Lower lobe of right lung (tissue), 2 donors: ENCODE measurements at regions not wholly inside any gene's neighbourhood (a gene's known extent, or its start where the extent isn't known, plus 50 kb on each side); places are given as distances from the start of the nearest gene placed in this dataset.

Source experiments
- ATAC-seq, 2 donors: fragments of 200-7000 bp; cut with Tn5 transposase; one replicate each; pipeline ENCODE4 v1.9.1; 2020 to 2022; ENCODE audit warnings: mild to moderate bottlenecking in 2 of 2, moderate library complexity in 2 of 2
- DNase-seq: peaks from one replicate; pipeline ENCODE4 v3.0.0-alpha.2; 2020
- H3K27ac ChIP-seq: fragments of 200-600 bp; one replicate; pipeline ENCODE4 v1.8.0; 2022
- H3K27me3 ChIP-seq: fragments of 200-600 bp; one replicate; pipeline ENCODE4 v1.8.0; 2022; ENCODE audit warnings: low read depth
- H3K36me3 ChIP-seq: fragments of 200-600 bp; one replicate; pipeline ENCODE4 v1.8.0; 2022; ENCODE audit warnings: mild to moderate bottlenecking
- H3K4me1 ChIP-seq: fragments of 200-600 bp; one replicate; pipeline ENCODE4 v1.8.0; 2022
- H3K4me3 ChIP-seq: fragments of 200-600 bp; one replicate; pipeline ENCODE4 v1.8.0; 2022; ENCODE audit warnings: mild to moderate bottlenecking
- H3K9me3 ChIP-seq: fragments of 200-600 bp; one replicate; pipeline ENCODE4 v1.8.0; 2022
- CTCF ChIP-seq: fragments of 200-600 bp; IDR thresholded peaks from one replicate; pipeline ENCODE4 v1.8.0; 2022; ENCODE audit warnings: antibody characterized with exemption, mild to moderate bottlenecking
- intact Hi-C: fragments of 100-400 bp; cut with DNase I; formaldehyde crosslinking; loops from one replicate; pipeline ENCODE4 v1.11.0; 2022
- donor health status: DM: no; HTN: yes; CAD: no; lungs with severe emphysema.

DNA sequence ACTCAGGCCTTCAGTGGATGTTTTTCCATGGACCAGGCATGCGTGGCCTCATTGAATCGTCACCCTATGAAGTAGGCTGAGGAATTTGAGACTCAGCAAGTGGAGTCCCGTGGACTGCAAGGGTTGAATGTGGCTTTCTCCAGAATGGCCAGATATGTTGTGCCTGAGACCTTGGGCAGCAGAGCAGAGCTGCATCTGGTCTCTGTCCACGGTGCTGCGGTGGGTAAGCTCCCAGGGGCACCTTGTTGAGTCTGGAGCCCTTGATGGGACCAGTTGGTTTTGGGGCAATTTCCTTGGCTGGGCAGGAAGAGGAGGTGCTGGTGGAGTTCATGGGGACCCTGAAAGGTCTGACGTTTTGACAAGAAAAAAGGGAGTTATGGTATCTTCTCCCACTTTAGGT is 368.1 kb upstream of the EEF2KMT start:
- Histone ChIP-seq H3K4me1 (no peaks in the 10 kb centered on the region), H3K36me3 (no peaks in the 10 kb centered on the region), H3K27ac (no peak overlapping the region), H3K9me3 (no peaks in the 10 kb centered on the region), H3K27me3 (no peaks in the 10 kb centered on the region), H3K4me3 (no peak overlapping the region)
- DNase-seq = no peak
- intact Hi-C loops = no loop called here
- no peak for ATAC-seq
- TF ChIP-seq CTCF = no peak

DNA sequence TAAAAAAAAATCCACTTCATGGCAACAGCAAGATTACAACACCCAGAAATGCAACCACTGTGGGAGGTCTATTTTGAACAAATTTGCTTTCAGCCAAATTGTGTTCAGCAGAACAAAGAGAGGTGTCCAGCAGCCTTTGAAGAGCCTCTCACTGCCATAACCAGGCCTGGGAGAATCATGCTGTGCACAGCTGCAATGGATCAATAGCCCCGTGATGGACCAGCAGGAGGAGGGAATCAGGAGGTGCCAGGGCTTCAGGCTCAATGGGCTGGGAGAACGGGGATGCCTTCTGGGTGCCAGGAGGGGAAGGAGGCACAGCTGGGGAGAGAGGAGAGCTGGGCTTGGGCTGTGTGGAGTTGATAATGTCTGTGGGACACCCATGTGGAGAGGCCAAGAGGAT is 366.2 kb upstream of the EEF2KMT start:
- DNase-seq (no peak), ATAC-seq (no peak)
- H3K4me3 ChIP-seq = no peak overlapping the region
- no peaks in the 10 kb centered on the region for H3K27me3 ChIP-seq
- no peaks in the 10 kb centered on the region for H3K9me3 ChIP-seq
- H3K4me1 ChIP-seq = no peaks in the 10 kb centered on the region
- intact Hi-C loops = no loop called here
- no peak overlapping the region for H3K27ac ChIP-seq
- no peaks in the 10 kb centered on the region for H3K36me3 ChIP-seq
- no peak for TF ChIP-seq CTCF

- ATAC-seq (no peak), DNase-seq (no peak)
- Histone ChIP-seq H3K4me1 (no peaks in the 10 kb centered on the region), H3K4me3 (no peak overlapping the region), H3K27me3 (no peaks in the 10 kb centered on the region), H3K27ac (no peak overlapping the region), H3K36me3 (no peaks in the 10 kb centered on the region), H3K9me3 (no peaks in the 10 kb centered on the region)
- intact Hi-C loops = no loop called here
- no peak for TF ChIP-seq CTCF
These were observed 364.0 kb upstream of the EEF2KMT start for GRCh38 chr16:5461574-5461973.

DNA sequence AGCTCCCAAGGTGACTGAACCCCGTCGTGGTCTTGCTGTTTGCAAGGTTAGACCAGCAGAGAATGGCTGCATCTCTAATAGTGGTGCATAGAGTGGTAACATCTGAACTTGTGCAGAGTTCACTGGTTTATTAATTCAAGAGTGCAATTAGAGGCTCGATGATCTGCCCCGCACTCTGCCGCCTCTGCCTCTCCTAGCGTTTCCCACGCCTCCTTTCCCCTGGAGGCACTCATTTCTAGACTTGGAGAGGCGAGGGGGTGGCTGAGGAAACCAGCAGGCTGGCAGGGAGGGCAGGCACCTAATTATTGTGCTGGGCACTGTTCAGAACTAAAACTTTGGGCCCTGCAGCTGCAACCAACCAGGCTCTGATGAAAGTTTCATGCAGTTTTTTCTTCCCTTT is 363.5 kb upstream of the EEF2KMT start:
- intact Hi-C loops = no loop called here
- no peak overlapping the region for H3K27ac ChIP-seq
- no peaks in the 10 kb centered on the region for H3K27me3 ChIP-seq
- H3K9me3 ChIP-seq = no peaks in the 10 kb centered on the region
- no peak for ATAC-seq
- no peak overlapping the region for H3K4me3 ChIP-seq
- TF ChIP-seq CTCF = no peak
- no peaks in the 10 kb centered on the region for H3K36me3 ChIP-seq
- no peaks in the 10 kb centered on the region for H3K4me1 ChIP-seq
- DNase-seq = no peak

DNA sequence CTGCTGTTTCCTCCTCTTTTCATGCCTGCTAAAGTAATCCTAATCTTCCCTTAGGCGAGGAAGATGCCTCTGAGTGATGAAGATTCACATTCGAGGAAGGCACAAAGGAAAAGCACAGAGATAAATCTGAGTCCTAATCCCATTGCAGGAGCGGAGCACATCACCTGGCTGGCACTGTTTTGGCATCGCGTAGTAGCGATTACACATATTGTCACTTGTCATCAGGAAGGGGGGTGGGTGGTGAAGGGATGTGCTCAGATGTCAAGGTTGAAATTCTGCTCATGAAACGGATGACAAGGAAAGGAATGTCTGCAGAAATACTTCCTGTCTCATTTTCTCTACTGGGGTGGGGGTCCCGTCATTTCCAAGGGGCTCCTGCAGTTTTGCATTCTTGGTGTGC is 363.1 kb upstream of the EEF2KMT start:
- ATAC-seq (no peak), DNase-seq (no peak)
- Histone ChIP-seq H3K27me3 (no peaks in the 10 kb centered on the region), H3K27ac (no peak overlapping the region), H3K4me1 (no peaks in the 10 kb centered on the region), H3K4me3 (no peak overlapping the region), H3K9me3 (no peaks in the 10 kb centered on the region), H3K36me3 (no peaks in the 10 kb centered on the region)
- no peak for TF ChIP-seq CTCF
- intact Hi-C loops = no loop called here

GRCh38 chr16:5459863-5460262 is 362.3 kb upstream of the EEF2KMT start:
- no peaks in the 10 kb centered on the region for H3K36me3 ChIP-seq
- H3K27ac ChIP-seq = no peak overlapping the region
- H3K9me3 ChIP-seq = no peaks in the 10 kb centered on the region
- ATAC-seq (no peak), DNase-seq (no peak)
- no peak for TF ChIP-seq CTCF
- no peaks in the 10 kb centered on the region for H3K4me1 ChIP-seq
- intact Hi-C loops = no loop called here
- no peaks in the 10 kb centered on the region for H3K27me3 ChIP-seq
- H3K4me3 ChIP-seq = no peak overlapping the region
